Right lobe of liver (tissue), 4 donors: ENCODE measurements at regions not wholly inside any gene's neighbourhood (a gene's known extent, or its start where the extent isn't known, plus 50 kb on each side); places are given as distances from the start of the nearest gene placed in this dataset.

Experiments used
- CTCF ChIP-seq, 4 donors: fragments of 200-600 bp in 3 of 4; fragments of 450-650 bp in 1 of 4; IDR thresholded peaks; one replicate each; pipeline versions ENCODE4 v1.5.1 to v1.8.0; 2016 to 2022; ENCODE audit warnings: antibody characterized with exemption in 4 of 4, mild to moderate bottlenecking in 2 of 4
- POLR2A ChIP-seq: fragments of 450-650 bp; IDR thresholded peaks from one replicate; pipeline ENCODE4 v1.6.1; 2017; ENCODE audit warnings: antibody characterized with exemption, mild to moderate bottlenecking
- donor health status: DM: no; HTN: no; CAD: no.
- donor health status: DM: no; HTN: no; CAD: no.
- donor health status: DM: no; HTN: yes; CAD: no.

GRCh38 chr6:105641504-105641903 lies 238.6 kb upstream of the PREP start:
- TF ChIP-seq CTCF (IDR thresholded peaks at IDR 0.05) (no peak), POLR2A (no peak)
